OCI-M1 (cell line): ENCODE measurements at regions not wholly inside any gene's neighbourhood (a gene's known extent, or its start where the extent isn't known, plus 50 kb on each side); places are given as distances from the start of the nearest gene placed in this dataset.
"Not testable (repeated sequence)": the region's sequence is repeated elsewhere in the genome, so short reads cannot be mapped to it uniquely, and the experiment has no call there.

Experiments
- DNase-seq: peaks from one replicate; lab custom pipeline; 2025; lab: John Stamatoyannopoulos, UW

- no peak for DNase-seq
Measured at GRCh38 chr4:127284236-127284635, 348.5 kb upstream of the INTU start.

GRCh38 chr4:127291316-127291715 is 341.4 kb upstream of the INTU start:
- no peak for DNase-seq

GRCh38 chr4:127293496-127293895 is 339.3 kb upstream of the INTU start:
- no peak for DNase-seq

GRCh38 chr4:127304356-127304755 is 328.4 kb upstream of the INTU start:
- DNase-seq, result no peak

GRCh38 chr4:127307996-127308395 is 324.8 kb upstream of the INTU start:
- DNase-seq, result no peak

GRCh38 chr4:127309369-127310102 is 323.2 kb upstream of the INTU start:
- no peak for DNase-seq

GRCh38 chr4:127311371-127311770 is 321.4 kb upstream of the INTU start:
- no peak for DNase-seq

GRCh38 chr4:127311924-127312323 is 320.8 kb upstream of the INTU start:
- DNase-seq, result no peak

- DNase-seq, result peak; percentile 6
Measured at GRCh38 chr4:127313767-127314166, 319.0 kb upstream of the INTU start.

GRCh38 chr4:127327491-127327890 is 305.3 kb upstream of the INTU start:
- no peak for DNase-seq

GRCh38 chr4:127335073-127335620 is 297.6 kb upstream of the INTU start:
- peak; percentile 58 for DNase-seq

- peak; percentile 67 for DNase-seq
Measured at GRCh38 chr4:127335732-127336131, 297.0 kb upstream of the INTU start.

- not testable (repeated sequence) for DNase-seq
Measured at GRCh38 chr4:127343123-127343522, 289.6 kb upstream of the INTU start.

- DNase-seq, result no peak
Measured at GRCh38 chr4:127344071-127344470, 288.7 kb upstream of the INTU start.

- no peak for DNase-seq
Measured at GRCh38 chr4:127347936-127348335, 284.8 kb upstream of the INTU start.

- DNase-seq, result peak; percentile 9
Measured at GRCh38 chr4:127352220-127353113, 280.3 kb upstream of the INTU start.

- DNase-seq, result no peak
Measured at GRCh38 chr4:127355743-127356142, 277.0 kb upstream of the INTU start.

- no peak for DNase-seq
Measured at GRCh38 chr4:127357765-127358164, 275.0 kb upstream of the INTU start.

- DNase-seq, result no peak
Measured at GRCh38 chr4:127362686-127363085, 270.1 kb upstream of the INTU start.

- no peak for DNase-seq
Measured at GRCh38 chr4:127364397-127364796, 268.4 kb upstream of the INTU start.

GRCh38 chr4:127364911-127365310 is 267.8 kb upstream of the INTU start:
- DNase-seq, result no peak

GRCh38 chr4:127370604-127371003 is 262.2 kb upstream of the INTU start:
- no peak for DNase-seq

GRCh38 chr4:127379499-127379898 is 253.3 kb upstream of the INTU start:
- no peak for DNase-seq
